GM10266 (cell line): ENCODE measurements at regions not wholly inside any gene's neighbourhood (a gene's known extent, or its start where the extent isn't known, plus 50 kb on each side); places are given as distances from the start of the nearest gene placed in this dataset.

Experiments used
- DNase-seq: peaks from one replicate; pipeline ENCODE4 v3.0.0; 2012; ENCODE audit errors: extremely low spot score
- TF ChIP-seq, protein P1 (sequence below): IDR thresholded peaks from 2 replicates; pipeline ENCODE4 v1.5.1; 2012; ENCODE audit warnings: mild to moderate bottlenecking, low read depth; ENCODE audit not compliant: control insufficient read depth, insufficient read depth; ENCODE audit errors: missing control alignments

- DNase-seq: no peak
- TF ChIP-seq, protein P1, sequence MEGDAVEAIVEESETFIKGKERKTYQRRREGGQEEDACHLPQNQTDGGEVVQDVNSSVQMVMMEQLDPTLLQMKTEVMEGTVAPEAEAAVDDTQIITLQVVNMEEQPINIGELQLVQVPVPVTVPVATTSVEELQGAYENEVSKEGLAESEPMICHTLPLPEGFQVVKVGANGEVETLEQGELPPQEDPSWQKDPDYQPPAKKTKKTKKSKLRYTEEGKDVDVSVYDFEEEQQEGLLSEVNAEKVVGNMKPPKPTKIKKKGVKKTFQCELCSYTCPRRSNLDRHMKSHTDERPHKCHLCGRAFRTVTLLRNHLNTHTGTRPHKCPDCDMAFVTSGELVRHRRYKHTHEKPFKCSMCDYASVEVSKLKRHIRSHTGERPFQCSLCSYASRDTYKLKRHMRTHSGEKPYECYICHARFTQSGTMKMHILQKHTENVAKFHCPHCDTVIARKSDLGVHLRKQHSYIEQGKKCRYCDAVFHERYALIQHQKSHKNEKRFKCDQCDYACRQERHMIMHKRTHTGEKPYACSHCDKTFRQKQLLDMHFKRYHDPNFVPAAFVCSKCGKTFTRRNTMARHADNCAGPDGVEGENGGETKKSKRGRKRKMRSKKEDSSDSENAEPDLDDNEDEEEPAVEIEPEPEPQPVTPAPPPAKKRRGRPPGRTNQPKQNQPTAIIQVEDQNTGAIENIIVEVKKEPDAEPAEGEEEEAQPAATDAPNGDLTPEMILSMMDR: no peak
Observed at GRCh38 chr2:853203-853870, 97.3 kb upstream of the SNTG2 start.

DNA sequence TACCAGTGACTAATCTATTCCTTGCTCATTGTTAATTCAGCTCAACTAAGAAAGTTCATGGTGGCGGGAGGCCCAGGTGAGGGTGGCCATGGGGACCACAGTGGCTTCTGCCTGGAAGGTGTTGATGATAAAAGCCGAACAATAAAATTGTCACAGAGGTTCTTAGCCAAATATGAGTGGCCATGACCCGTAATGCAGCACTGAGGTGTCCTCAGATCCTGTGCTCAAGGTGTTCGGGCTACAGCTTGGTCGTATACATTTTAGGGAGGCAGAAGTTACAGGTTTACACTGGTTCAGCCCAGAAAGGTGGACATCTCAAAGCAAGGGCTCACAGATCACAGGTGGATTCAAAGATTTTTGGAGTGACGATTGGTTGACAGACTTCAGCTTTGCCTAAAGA is 98.5 kb upstream of the SNTG2 start:
- TF ChIP-seq, protein P1: no peak
- DNase-seq: no peak

- TF ChIP-seq, protein P1: no peak
- no peak for DNase-seq
Observed at GRCh38 chr2:851680-852079, 99.0 kb upstream of the SNTG2 start.

- TF ChIP-seq, protein P1: no peak
- no peak for DNase-seq
Observed at GRCh38 chr2:851078-851477, 99.6 kb upstream of the SNTG2 start.

DNA sequence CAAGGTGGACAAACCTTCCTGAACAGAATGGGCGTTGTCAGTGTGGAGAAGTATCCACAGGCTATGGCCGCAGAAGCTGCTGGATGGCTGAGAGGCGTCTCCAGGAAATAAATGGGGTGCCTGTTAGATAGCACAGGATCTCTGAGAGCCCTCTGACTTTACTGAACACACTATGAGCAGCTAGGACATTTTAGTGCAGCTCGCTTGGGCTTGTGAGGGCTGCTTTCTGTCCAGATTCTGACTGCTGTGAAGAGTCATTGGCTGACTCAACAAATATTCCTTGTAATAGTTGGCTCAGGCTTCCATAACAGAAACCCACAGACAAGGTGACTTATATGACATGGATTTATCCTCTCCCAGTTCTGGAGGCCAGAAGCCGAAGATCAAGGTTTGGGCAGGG is 100.2 kb upstream of the SNTG2 start:
- TF ChIP-seq, protein P1: no peak
- DNase-seq: no peak

DNA sequence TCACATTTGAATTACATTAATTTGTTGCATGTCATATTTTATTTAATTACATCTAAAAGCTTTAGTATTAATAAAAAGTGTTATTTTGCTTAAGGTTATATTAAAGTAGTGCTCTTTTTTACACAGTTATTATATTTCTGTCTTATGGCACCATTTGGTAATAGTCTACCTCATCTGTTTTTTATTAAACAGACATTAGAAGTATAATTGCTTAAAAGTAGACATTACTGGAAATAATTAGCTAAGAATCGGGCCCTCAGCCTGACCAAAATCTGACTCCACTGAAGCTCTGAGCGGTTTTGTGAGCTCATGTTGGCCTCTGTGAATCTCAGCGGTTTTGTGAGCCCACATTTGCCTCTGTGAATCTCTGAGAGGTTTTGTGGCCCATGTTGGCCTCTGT is 102.5 kb upstream of the SNTG2 start:
- DNase-seq: no peak
- TF ChIP-seq, protein P1: no peak

DNA sequence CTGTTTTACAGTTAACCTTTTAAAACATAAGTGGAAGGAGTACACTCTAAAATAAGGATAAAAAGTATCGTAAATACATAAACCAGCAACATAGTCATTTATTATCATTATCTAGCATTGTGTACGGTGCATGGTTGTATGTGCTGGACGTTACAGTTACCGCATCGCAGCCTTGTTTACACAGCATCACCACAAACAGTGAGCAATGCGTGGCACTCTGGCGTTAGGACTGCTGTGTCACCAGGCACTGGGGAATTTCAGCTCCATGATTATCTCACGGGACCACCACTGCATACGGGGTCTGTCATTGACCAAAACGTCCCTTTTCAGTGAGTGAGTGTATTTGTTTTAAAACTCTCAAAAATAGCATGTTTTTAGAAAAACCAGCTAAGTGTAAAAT is 103.0 kb upstream of the SNTG2 start:
- TF ChIP-seq, protein P1: no peak
- DNase-seq: no peak
